Caki2 (cell line): ENCODE measurements at regions not wholly inside any gene's neighbourhood (a gene's known extent, or its start where the extent isn't known, plus 50 kb on each side); places are given as distances from the start of the nearest gene placed in this dataset.
A peak's percentile ranks its signal among the peaks of the same experiment; 100 is the strongest.

Source experiments
- DNase-seq: peaks from one replicate; pipeline ENCODE4 v3.0.0-alpha.2; 2015; ENCODE audit warnings: low read depth
- in situ Hi-C: cut with HindIII; loops from 2 replicates; pipeline ENCODE4 v1.10.0; 2016; ENCODE audit warnings: low sequenced_read_pairs, low pct_unique_long_range_greater_than_20kb, mixed read lengths

- in situ Hi-C loops: no loop called here
- no peak for DNase-seq
Measured at GRCh38 chr11:80074837-80075236, 634.0 kb upstream of the TENM4 start.

DNA sequence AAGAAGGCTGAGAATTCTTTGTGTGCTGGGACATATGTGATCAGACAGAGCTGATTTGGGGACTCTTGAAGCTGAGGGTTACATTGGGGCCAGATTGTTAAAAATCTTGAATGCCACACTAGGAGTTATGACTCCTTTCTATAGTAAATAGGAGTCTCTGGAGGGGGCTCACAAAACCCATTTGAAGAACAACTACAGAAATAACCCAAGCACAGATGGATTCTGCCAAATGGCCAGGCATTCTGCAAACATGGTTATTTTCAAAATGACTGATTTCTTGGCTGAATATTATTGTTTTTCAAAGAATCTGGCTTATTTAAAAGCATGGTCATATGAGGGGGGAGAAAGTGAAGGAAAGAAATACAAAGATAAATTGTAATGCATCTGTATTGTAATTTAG lies 625.5 kb upstream of the TENM4 start:
- no peak for DNase-seq
- in situ Hi-C loops: no loop called here

- in situ Hi-C loops: no loop called here
- DNase-seq: no peak
Measured at GRCh38 chr11:80065086-80065485, 624.3 kb upstream of the TENM4 start.

GRCh38 chr11:80061056-80061455 lies 620.2 kb upstream of the TENM4 start:
- in situ Hi-C loops: no loop called here

GRCh38 chr11:80054582-80055165 lies 613.8 kb upstream of the TENM4 start:
- no peak for DNase-seq
- in situ Hi-C loops: no loop called here

More at GRCh38 chr11:80061056-80061455, 620.2 kb upstream of the TENM4 start:
- no peak for DNase-seq

GRCh38 chr11:80048513-80048912 lies 607.7 kb upstream of the TENM4 start:
- no peak for DNase-seq
- in situ Hi-C loops: no loop called here

DNA sequence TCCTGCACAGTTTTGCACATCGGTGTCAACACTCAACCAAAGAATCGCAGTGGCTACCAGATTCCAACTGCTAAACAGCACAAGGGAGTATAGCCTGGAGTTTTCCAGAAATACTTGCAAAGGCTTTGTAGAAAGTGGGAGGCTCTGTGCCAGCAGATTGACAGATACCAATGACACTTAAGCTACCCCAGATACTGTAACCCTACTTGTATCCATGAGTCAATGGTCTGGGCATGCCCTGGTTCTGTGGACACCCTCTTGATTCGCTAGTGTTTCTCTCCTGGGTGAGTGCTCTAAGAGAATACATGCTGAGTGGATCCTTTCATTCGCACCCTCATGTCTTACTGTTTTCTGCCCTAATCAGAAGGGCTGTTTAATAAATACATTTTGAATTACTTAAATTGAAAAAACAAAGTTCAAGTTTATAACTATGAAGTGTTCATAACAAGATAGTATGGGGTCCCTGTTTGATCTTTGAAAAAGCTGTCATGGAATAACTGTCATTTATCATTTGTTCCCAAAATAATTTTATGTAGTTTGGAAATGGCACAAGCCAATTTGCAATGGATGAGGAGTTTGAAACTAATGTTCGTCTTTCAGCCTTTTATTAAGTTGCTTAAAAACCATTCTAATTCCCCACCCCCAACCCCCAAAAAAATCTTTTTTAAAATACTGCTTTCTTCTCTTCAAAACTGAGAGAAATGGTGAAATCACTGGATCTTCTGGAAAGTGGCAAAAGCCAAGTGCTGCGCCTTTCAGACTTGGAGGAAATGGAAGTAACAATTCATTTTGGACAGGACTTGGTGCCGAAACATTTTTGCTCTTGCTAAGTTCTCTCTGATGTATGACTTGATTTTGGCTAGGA lies 600.5 kb upstream of the TENM4 start:
- no peak for DNase-seq
- in situ Hi-C loops: no loop called here

DNA sequence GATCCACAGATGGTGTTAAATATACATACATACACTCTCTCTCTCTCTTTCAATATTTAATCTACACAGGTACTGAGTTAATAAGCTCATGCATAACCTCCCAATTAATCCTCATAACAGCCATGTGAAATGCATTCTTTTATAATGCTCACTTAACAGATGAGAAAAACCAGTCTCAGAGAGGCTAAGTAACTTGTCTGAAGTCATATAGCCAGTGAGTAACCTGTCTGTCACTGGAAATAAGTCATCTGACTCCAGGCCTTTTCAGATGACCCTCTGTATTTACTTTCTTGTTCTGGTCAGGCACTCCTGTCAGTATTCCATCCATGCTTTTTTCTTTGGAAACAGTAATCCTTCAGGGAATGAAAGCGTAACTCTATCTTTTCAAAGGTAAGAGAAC lies 594.0 kb upstream of the TENM4 start:
- peak; percentile 4 for DNase-seq
- in situ Hi-C loops: no loop called here

GRCh38 chr11:80031014-80031600 lies 590.3 kb upstream of the TENM4 start:
- in situ Hi-C loops: no loop called here
- DNase-seq: peak; percentile 18

- in situ Hi-C loops: no loop called here
- no peak for DNase-seq
Measured at GRCh38 chr11:80028998-80029397, 588.2 kb upstream of the TENM4 start.

DNA sequence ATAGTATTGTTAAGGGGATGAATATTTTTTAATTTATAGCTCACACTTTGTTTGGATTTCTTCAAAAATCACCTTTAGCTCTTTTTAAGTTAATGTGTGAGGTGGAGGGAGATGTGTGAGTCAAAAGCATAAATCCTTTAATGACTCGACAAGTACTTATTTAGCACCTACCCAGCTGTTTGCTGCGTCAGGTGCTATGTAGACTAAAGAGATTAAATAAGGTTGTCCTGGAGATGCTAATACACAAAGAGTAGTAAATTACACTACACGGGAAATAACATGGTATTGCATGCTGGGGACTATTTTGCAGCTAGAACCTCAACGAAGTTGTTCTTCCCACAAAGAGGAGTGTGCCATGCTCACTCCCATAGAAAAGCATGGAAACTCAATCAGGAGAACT lies 583.3 kb upstream of the TENM4 start:
- in situ Hi-C loops: no loop called here
- DNase-seq: no peak

DNA sequence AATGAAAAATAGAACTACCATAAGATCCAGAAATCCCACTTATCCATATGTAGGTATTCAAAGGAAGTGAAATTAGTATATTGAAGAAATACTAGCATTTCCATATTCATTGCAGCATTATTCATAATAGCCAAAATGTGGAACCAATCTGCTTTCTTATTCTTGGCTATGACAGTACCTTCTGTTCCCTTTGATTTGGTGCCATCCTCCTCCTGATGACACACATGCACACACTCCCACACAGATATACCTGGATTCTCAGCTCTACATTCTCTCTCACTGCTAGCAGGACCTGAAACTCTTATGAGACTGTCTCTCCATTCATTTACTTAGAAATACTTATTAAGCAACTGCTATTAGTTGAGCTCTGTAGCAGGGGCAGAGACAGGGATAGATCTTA lies 582.6 kb upstream of the TENM4 start:
- in situ Hi-C loops: no loop called here
- DNase-seq: no peak

DNA sequence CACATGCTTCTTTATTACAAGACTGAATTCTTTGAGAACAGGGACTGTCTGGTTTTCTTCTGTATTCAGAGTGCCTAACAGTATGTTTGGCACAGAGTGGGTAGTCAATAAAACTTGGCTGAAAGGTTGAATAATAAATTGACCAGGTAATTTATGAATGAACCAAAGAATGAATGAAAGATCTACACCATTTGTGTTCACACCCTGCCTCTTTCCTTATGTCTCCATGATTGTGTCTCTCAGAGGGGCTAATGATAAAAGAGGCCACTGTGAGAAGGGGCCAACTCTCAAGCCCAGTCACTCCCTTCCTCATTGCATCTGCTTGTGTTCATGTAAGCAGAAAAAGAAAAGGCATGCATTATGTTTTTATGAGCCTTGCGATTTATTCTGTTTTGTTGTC lies 569.7 kb upstream of the TENM4 start:
- DNase-seq: no peak
- in situ Hi-C loops: no loop called here

- in situ Hi-C loops: no loop called here
Measured at GRCh38 chr11:80009081-80009480, 568.3 kb upstream of the TENM4 start.

DNA sequence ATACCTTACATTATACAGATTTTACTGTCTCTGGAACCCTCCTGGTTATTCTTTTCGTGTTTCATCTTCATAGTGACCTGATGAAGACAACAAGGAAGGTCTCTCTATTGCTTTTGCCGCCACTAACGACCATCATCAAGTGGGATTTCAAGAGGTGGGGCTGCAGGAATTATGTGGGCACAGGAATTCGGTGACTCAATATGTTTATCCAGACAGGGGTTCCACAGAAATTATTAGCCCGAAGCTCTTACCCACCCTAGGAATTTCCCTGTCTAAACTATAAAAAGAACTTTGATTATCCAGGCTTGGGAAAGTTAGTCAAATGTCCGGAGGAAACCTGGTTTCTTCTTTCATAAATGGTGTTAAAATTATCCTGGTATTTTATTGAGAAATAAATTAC lies 566.8 kb upstream of the TENM4 start:
- DNase-seq: no peak

More at GRCh38 chr11:80009081-80009480, 568.3 kb upstream of the TENM4 start:
- DNase-seq: no peak

GRCh38 chr11:79990141-79990540 lies 549.3 kb upstream of the TENM4 start:
- no peak for DNase-seq
- in situ Hi-C loops: no loop called here

More for the DNA sequence above, 566.8 kb upstream of the TENM4 start:
- in situ Hi-C loops: no loop called here

GRCh38 chr11:79982185-79982584 lies 541.4 kb upstream of the TENM4 start:
- in situ Hi-C loops: no loop called here
- no peak for DNase-seq

DNA sequence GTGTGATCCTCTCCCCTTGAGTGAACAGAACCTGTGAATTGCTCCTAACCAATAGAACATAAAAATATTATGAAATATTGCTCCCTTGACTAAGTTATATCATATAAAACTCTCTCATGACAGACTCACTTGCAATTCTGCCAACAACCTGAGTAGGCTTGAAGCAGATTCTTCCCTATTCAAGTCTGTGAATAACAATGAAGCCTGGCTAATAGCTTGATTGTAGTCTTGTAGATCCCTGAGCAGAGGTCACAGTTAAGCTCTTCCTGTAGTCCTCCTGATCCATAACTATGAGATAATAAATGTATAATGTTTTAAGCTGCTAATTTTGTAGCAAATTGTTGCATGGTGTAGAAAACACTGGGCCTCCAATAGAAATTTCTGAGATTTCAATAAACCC lies 540.1 kb upstream of the TENM4 start:
- in situ Hi-C loops: no loop called here
- no peak for DNase-seq
